GM19463 (cell line): ENCODE measurements at regions not wholly inside any gene's neighbourhood (a gene's known extent, or its start where the extent isn't known, plus 50 kb on each side); places are given as distances from the start of the nearest gene placed in this dataset.

Source experiments
- ATAC-seq: cut with Tn5 transposase; IDR thresholded peaks from one replicate; pipeline ENCODE4 v1.9.1; 2021; ENCODE audit warnings: mild to moderate bottlenecking, moderate library complexity; ENCODE audit not compliant: unreplicated experiment

GRCh38 chr15:46471096-46471495 lies 836.3 kb downstream of the SQOR start:
- no peak for ATAC-seq

GRCh38 chr15:46489276-46489675 lies 854.4 kb downstream of the SQOR start:
- ATAC-seq: no peak

- no peak for ATAC-seq
These were observed 861.8 kb downstream of the SQOR start for GRCh38 chr15:46496491-46497115.

- ATAC-seq: no peak
These were observed 867.8 kb downstream of the SQOR start for GRCh38 chr15:46502667-46503066.

- no peak for ATAC-seq
These were observed 883.6 kb downstream of the SQOR start for GRCh38 chr15:46518381-46518780.

- no peak for ATAC-seq
These were observed 888.9 kb downstream of the SQOR start for GRCh38 chr15:46523701-46524100.

- ATAC-seq: no peak
These were observed 891.3 kb downstream of the SQOR start for GRCh38 chr15:46525984-46526725.

GRCh38 chr15:46526726-46527110 lies 891.9 kb downstream of the SQOR start:
- no peak for ATAC-seq

- ATAC-seq: no peak
These were observed 908.8 kb downstream of the SQOR start for GRCh38 chr15:46543626-46544025.

GRCh38 chr15:46548989-46549388 lies 914.2 kb downstream of the SQOR start:
- ATAC-seq: no peak

GRCh38 chr15:46552316-46552715 lies 917.5 kb downstream of the SQOR start:
- no peak for ATAC-seq

- no peak for ATAC-seq
These were observed 920.7 kb downstream of the SQOR start for GRCh38 chr15:46555547-46555946.

- no peak for ATAC-seq
These were observed 921.2 kb downstream of the SQOR start for GRCh38 chr15:46556010-46556409.

- no peak for ATAC-seq
These were observed 921.9 kb downstream of the SQOR start for GRCh38 chr15:46556559-46557379.

- no peak for ATAC-seq
These were observed 933.1 kb downstream of the SQOR start for GRCh38 chr15:46567968-46568367.

- ATAC-seq: no peak
These were observed 935.0 kb downstream of the SQOR start for GRCh38 chr15:46569781-46570180.

- ATAC-seq: no peak
These were observed 942.0 kb downstream of the SQOR start for GRCh38 chr15:46576646-46577395.

GRCh38 chr15:46577767-46578166 lies 942.9 kb downstream of the SQOR start:
- ATAC-seq: no peak

- ATAC-seq: no peak
These were observed 945.7 kb downstream of the SQOR start for GRCh38 chr15:46580487-46580886.

- no peak for ATAC-seq
These were observed 946.1 kb downstream of the SQOR start for GRCh38 chr15:46580924-46581323.

GRCh38 chr15:46589088-46589487 lies 954.3 kb downstream of the SQOR start:
- no peak for ATAC-seq
